Panc1 (cell line): ENCODE measurements at regions not wholly inside any gene's neighbourhood (a gene's known extent, or its start where the extent isn't known, plus 50 kb on each side); places are given as distances from the start of the nearest gene placed in this dataset.

Experiments
- ATAC-seq: fragments of 200-7000 bp; cut with Tn5 transposase; 2 replicates; pipeline ENCODE4 v1.9.1; 2020; ENCODE audit warnings: mild to moderate bottlenecking, moderate library complexity
- BruUV-seq: library from RNA; stranded (reverse); fragments of 400-500 nt; replicated peaks from 2 replicates; lab custom pipeline; 2021; lab: Mats Ljungman, UMichigan
- CTCF ChIA-PET: fragments of 300-600 bp; sonication (Branson Sonifier 250); formaldehyde crosslinking; loops from one replicate; lab custom pipeline; 2022; ENCODE audit warnings: antibody characterized with exemption; lab: Charles Lee
- POLR2A ChIA-PET: fragments of 300-600 bp; sonication (Branson Sonifier 250); formaldehyde crosslinking; loops from one replicate; lab custom pipeline; 2022; ENCODE audit warnings: antibody characterized with exemption; lab: Charles Lee
- DNase-seq: peaks from one replicate; pipeline ENCODE4 v3.0.0-alpha.2; 2010; ENCODE audit warnings: low read depth, low spot score
- H3K27ac ChIP-seq: 2 replicates; pipeline ENCODE4 v1.5.1; 2011; ENCODE audit warnings: mild to moderate bottlenecking, low read length, inconsistent platforms
- H3K27me3 ChIP-seq: fragments of 200-500 bp; sonication (Bioruptor generic); 2 replicates; pipeline ENCODE4 v1.6.0; 2014; ENCODE audit warnings: low read length, inconsistent platforms; ENCODE audit not compliant: control insufficient read depth, insufficient read depth
- H3K36me3 ChIP-seq: fragments of 200-500 bp; sonication (Bioruptor generic); 2 replicates; pipeline ENCODE4 v1.5.1; 2014; ENCODE audit warnings: inconsistent platforms, mild to moderate bottlenecking, low read length, moderate library complexity; ENCODE audit not compliant: control insufficient read depth, insufficient read depth
- H3K4me1 ChIP-seq: 2 replicates; pipeline ENCODE4 v1.5.1; 2011; ENCODE audit warnings: inconsistent platforms, mild to moderate bottlenecking, low read length, moderate library complexity; ENCODE audit not compliant: control insufficient read depth, insufficient read depth
- H3K4me3 ChIP-seq, 2 experiments: 2 replicates each; pipeline ENCODE4 v1.5.1; 2011 to 2012; ENCODE audit warnings: low read depth in 2 of 2, low read length in 2 of 2, mild to moderate bottlenecking in 2 of 2, inconsistent platforms in 1 of 2, moderate library complexity in 1 of 2
- H3K9me3 ChIP-seq: fragments of 200-500 bp; sonication (Bioruptor generic); 2 replicates; pipeline ENCODE4 v1.5.1; 2014; ENCODE audit warnings: low read depth, mild to moderate bottlenecking, inconsistent platforms, low read length, moderate library complexity; ENCODE audit not compliant: control insufficient read depth, insufficient read depth
- CTCF ChIP-seq: fragments of 450-650 bp; IDR thresholded peaks from 2 replicates; pipeline ENCODE4 v1.5.1; 2017; ENCODE audit warnings: mild to moderate bottlenecking
- POLR2AphosphoS5 ChIP-seq: IDR thresholded peaks from 2 replicates; pipeline ENCODE4 v1.6.1; 2012; ENCODE audit warnings: mild to moderate bottlenecking, low read depth, low read length, moderate library complexity
- REST ChIP-seq, 2 experiments: IDR thresholded peaks; 2 replicates each; pipeline ENCODE4 v1.6.1; 2011 to 2012; ENCODE audit warnings: low read depth in 2 of 2, control low read depth in 1 of 2, low read length in 1 of 2, mild to moderate bottlenecking in 1 of 2, moderate library complexity in 1 of 2; ENCODE audit not compliant: insufficient read depth in 1 of 2
- SIN3A ChIP-seq: IDR thresholded peaks from 2 replicates; pipeline ENCODE4 v1.6.1; 2012; ENCODE audit warnings: low read depth, mild to moderate bottlenecking, low read length, moderate library complexity, borderline replicate concordance; ENCODE audit not compliant: insufficient read depth
- TCF7L2 ChIP-seq: IDR thresholded peaks from 2 replicates; pipeline ENCODE4 v1.6.1; 2011; ENCODE audit warnings: mild to moderate bottlenecking, low read depth, low read length, inconsistent platforms
- in situ Hi-C: cut with HindIII; loops from 2 replicates; pipeline ENCODE4 v1.10.0; 2016; ENCODE audit warnings: low sequenced_read_pairs, low pct_unique_long_range_greater_than_20kb
- intact Hi-C: fragments of 100-400 bp; cut with micrococcal nuclease; formaldehyde crosslinking; loops from one replicate; pipeline ENCODE4 v1.10.0; 2022; ENCODE audit not compliant: unreplicated experiment

GRCh38 chr7:89681448-89681847 lies 472.8 kb upstream of the STEAP1 start:
- ChIA-PET POLR2A (no interaction called here), CTCF (no interaction called here)
- DNase-seq (no peak), ATAC-seq (no peak)
- in situ Hi-C loops (no loop called here), intact Hi-C loops (no loop called here)
- Histone ChIP-seq H3K27me3 (no peaks in the 10 kb centered on the region), H3K27ac (no peak overlapping the region), H3K4me3 (no peak overlapping the region), H3K36me3 (no peaks in the 10 kb centered on the region), H3K4me1 (no peaks in the 10 kb centered on the region), H3K9me3 (no peaks in the 10 kb centered on the region)
- BruUV-seq: no TSS peak
- TF ChIP-seq TCF7L2 (no peak), SIN3A (no peak), CTCF (no peak), REST (IDR thresholded peaks at IDR 0.05; ENCODE audit: insufficient read depth in 1 of 2, low read depth in 2 of 2, low read length in 1 of 2) (no peak), POLR2AphosphoS5 (no peak)

GRCh38 chr7:89685287-89685686 lies 469.0 kb upstream of the STEAP1 start:
- Histone ChIP-seq H3K9me3 (no peaks in the 10 kb centered on the region), H3K4me3 (no peak overlapping the region), H3K27me3 (no peaks in the 10 kb centered on the region), H3K27ac (no peak overlapping the region), H3K36me3 (no peaks in the 10 kb centered on the region), H3K4me1 (no peaks in the 10 kb centered on the region)
- ChIA-PET POLR2A (no interaction called here), CTCF (no interaction called here)
- in situ Hi-C loops: no loop called here
- intact Hi-C loops: no loop called here
- no TSS peak for BruUV-seq
- ATAC-seq (no peak), DNase-seq (no peak)
- no peak for TF ChIP-seq SIN3A
- no peak for TF ChIP-seq REST (IDR thresholded peaks at IDR 0.05; ENCODE audit: insufficient read depth in 1 of 2, low read depth in 2 of 2, low read length in 1 of 2)
- TF ChIP-seq TCF7L2: no peak
- no peak for TF ChIP-seq CTCF
- no peak for TF ChIP-seq POLR2AphosphoS5
